HG02970 (cell line): ENCODE measurements at regions not wholly inside any gene's neighbourhood (a gene's known extent, or its start where the extent isn't known, plus 50 kb on each side); places are given as distances from the start of the nearest gene placed in this dataset.

Experiments used
- ATAC-seq: cut with Tn5 transposase; IDR thresholded peaks from one replicate; pipeline ENCODE4 v1.9.1; 2021; ENCODE audit warnings: mild to moderate bottlenecking, moderate library complexity, moderate number of reproducible peaks; ENCODE audit not compliant: unreplicated experiment, low FRiP score

DNA sequence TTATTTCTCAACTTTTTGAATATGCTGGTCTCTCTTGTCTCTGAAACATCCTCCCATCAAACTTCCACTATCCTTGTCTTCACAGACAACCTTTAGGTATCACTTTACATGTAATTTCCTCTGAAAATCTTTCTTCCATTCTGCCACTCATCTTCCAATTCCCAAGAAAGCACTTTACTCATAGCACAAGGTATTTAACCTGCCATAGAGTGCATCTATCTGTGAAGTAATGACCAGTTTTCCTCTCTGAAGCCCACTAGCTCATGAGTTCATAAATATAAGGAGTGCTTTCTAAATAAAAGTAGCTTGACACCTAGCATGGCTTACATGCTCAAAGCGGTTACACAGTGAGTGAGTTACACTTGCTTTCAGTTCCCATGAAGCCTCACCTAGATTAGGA lies 160.7 kb upstream of the CMC1 start:
- ATAC-seq: no peak

DNA sequence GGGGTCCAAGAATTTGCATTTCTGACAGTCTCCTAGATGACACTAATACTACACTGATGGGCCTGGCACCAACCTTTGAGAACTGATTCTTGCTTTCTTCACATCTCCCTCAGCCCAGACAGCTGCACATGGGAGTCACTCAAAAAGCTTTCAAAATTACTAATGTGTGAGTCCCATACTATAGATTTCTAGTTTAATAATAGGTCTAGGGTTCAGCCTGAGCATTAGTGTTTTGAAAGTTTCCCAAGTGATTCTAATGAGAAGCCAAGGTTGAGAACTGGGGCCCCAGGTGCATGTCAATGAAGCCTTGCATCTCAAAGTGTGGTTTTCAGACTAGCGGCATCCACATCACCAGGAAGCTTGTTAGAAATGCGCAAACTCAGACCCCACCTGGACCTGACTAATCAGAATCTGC lies 159.9 kb upstream of the CMC1 start:
- no peak for ATAC-seq

DNA sequence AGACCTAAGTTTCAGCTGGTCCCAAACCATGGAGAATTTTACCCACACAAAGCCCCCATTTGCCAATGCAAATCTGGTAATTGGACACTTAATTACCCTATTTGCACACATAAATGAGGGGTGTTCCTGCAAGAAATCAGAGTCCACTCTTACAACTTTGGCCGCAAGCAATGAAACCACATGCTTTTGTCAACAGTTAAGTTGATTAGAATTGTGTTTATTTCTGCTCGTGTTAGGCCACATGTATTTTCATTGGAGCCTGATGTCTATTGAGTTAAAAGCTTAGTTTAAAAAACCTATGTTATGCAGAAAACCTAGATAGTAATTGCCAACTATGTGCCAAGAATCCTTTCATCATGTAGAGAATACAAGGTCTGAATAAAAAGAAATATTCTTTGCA lies 153.8 kb upstream of the CMC1 start:
- ATAC-seq: no peak

DNA sequence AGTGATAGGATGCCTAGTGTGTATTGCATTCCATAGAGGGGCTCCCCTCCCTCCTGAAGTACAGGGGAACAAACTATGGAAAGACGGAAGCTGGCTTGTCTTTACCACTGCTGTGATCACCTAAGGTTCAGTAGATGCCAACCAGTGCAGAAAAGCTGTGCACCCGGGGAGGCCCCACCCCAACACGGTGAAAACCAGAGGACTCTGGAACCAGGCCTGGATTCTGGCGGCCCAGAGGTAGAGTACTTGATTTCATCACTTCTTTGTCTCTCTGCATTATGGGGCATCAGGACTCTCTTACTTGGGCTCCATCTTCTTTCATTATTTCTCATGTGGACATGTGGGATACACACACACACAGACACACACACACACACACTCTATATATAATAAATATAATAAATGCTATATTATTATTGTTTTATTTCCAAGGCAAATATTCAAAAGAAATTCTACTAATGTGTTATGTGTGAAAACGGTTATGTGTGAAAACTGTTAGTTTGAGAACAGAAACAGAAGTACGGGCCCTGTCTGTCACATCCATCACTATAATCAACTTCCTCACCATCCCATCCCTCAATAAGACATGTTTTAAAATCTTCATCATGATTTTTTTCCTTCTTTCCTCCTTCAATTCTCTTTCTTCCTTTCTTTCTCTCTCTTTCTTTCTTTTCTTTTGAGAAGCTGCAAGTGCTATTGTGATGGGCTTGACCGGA lies 152.4 kb upstream of the CMC1 start:
- no peak for ATAC-seq

DNA sequence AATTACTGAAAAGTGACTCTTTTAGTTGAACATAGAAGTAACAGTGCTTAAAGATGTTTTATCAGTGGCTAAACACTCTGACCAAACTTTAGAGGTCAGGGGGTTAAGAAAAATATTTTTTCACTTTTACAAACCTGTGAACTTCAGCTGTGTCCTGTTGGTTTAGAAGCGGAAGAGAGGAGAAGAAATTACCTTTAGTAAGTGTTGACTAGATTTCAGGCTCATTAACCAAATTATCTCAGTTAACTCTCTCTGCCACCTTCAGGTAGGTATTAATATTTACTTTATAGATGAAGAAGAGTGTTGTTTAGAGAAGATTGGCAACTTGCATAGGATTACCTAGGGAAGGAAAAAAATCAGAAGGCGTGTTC lies 151.9 kb upstream of the CMC1 start:
- ATAC-seq: no peak

DNA sequence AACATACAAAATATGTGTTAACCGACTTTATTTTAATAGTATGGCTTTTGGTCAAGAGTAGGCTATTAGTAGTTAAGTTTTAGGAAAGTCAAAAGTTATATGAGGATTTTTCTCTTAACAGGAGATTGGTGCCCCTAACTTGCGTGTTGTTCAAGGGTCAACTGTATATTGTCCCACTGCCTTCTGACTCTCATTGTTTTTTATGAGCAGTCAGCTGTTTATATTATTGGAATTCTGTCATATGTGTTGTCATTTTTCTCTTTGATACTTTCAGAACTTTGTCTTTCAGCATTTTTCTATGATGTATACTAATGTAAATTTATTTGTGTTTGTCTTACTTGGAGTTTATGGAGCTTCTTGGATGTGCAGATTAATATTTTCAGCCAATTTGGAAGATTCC lies 142.1 kb upstream of the CMC1 start:
- ATAC-seq: no peak

DNA sequence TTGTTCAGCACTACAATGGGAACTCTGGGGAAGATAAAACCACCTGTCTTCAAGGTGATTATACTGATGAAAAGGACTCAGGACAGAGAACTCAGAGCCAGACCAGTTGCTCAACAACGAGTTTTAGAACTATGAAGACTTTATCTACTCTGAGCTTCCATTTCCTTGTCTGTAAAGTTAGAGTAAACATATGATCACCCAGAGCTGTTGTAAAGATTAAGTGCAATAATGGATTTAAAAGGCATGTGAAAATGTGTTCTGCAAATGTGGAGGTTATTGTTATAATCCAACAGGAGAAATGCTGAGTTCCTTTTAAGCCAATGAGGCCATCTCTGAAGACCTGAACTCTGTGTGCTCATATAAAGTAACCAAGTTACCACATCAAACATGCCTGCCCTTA lies 139.7 kb upstream of the CMC1 start:
- no peak for ATAC-seq

DNA sequence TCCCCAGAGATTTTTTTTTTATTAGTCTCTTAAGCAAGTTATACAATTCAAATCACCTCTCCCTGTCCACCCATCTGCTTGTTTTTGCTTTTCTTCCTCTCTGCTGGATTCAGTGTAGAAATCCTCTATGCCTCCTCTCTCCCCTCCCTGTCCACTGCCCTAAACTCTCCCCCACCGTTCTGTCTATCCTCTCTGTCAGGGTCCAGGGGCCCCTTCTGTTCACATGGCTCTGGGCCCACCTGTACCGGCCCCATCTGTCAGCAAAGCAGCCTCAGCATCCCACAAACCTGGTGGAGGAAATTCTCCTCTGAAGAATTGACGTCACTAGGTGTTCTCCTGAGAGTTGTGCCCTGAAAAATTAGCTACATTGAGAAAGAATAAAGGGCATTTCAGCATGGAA lies 137.6 kb upstream of the CMC1 start:
- ATAC-seq: no peak

DNA sequence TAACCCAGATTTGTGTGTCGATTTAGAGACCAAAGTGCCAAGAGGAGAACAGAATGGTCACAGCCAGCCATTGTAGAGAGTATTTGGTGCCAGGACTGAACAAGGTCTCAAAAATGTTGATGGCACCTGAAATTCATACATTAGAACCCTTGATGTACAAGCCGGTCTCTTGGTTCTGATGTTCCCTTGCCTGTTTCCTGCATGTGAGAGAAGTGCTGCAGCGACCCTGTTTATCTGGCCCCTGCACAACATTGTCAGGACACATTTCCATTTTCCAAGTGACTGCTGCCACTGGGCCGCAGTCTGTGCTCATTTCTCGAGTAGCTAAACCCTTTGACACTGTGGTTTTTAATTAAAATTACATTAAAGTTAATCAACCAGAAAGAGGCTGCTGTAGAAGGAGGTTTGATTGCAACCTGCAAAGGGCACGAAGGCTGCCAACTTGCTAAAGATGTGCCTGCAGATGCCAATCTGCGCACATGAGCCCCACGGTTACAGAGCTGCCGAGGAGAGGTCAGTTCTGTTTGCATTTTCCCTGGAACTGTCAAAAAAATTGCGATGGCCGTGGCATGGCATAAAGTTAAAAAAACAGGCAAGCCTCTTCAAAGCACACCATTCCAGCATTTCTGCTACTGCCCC lies 136.4 kb upstream of the CMC1 start:
- ATAC-seq: no peak

DNA sequence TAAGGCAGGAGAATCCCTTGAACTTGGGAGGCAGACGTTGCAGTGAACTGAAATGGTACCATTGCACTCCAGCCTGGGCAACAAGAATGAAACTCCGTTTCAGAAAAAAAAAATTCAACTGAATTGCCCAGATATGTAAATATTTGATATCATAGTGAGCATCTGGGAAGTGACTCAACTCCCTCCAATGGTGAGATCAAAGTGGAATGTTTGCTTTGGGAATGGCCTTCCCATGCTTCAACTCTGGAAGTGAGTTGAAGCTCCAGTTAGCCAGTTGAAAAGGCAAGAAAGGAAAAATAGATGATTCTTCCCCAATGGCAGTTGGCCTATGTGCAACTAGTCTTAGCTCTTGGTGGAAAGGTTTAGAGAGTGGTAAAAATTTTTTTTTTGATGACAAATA lies 131.6 kb upstream of the CMC1 start:
- no peak for ATAC-seq

DNA sequence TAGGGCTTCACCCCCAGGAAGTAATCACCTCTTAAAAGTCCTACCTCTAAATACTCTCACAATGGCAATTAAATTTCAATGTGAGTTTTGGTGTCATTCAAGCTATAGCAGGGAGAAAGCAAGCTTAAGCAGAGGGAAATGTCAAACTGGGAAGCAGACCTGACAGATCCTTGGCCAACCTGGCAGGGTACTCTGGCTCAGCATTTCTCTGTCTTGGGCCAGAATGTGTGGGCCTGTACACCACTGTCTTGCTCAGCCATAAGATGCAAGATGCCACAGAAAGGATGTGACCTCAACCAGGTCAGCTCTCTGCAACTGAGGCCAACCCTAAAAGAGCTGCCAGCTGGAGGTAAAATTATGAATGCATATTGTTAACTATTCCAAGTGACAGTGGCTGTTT lies 130.6 kb upstream of the CMC1 start:
- no peak for ATAC-seq

DNA sequence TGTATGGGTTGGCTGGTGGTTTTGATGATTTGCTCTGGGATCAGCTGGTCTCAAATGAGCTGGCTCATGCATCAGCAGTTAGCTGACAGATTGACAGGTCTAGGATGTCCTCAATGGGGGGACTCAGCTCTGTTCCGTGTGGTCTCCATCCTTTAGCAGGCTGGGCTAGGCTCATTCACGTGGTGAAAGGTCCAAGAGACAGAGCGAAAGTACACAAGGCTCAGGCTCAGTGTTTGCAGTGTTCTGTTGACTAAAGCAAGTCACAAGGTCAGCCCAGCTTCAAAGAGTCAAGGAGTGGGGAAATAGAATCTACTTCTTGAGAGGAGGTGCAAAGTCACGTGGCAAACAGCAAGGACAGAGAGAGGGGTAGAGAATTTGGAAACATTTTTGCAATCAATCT lies 126.5 kb upstream of the CMC1 start:
- no peak for ATAC-seq

DNA sequence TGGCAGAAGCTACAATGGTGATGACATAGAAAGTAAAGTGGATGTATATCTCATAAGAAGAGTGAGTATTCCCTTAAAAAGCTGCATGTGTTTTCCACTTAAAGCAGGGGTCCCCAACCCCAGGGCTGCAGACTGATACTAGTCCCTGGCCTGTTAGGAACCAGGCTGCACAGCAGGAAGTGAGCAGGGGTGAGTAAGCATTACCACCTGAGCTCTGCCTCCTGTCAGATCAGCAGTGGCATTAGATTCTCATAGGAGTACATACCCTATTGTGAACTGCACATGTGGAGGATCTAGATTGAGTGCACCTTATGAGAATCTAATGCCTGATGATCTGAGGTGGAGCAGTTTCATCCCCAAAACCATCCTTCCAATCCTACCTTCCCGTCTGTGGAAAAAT lies 126.1 kb upstream of the CMC1 start:
- ATAC-seq: no peak

DNA sequence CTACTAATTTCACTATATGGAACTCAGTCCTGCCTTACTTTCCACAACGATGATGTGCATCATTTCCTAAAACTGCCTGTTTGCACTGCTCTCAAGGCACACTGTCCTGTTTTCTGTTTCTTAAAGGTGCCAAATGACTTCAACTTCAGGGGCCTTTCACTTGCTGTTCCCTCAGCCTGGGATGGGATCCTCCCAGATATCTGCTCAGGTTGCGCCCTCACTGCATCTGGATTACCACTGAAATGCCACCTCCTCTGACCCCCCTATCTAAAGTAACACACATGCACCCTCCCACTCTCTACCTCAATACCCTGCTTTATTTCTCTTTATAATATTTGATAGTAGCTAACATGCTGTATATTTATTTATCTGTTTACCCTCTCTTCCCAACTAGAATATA lies 123.8 kb upstream of the CMC1 start:
- no peak for ATAC-seq

DNA sequence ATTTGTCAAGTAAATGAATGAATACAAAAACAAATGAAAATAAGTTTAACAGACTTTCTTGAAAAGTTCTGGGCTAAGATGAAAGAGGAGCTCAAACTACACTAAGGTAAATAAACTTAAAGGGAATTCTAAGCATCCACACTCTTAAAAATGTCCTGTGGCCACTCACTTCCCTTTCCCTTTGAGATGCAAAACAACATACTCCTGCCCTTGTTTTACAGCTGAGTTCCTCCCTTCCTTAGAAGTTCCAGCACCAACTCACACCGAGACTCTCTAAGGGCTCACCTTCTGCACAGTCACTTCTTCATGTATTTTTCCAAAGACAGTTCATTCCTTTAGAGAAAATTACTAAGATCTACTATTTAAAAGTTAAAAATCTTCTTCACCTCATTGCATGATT lies 123.3 kb upstream of the CMC1 start:
- ATAC-seq: no peak

DNA sequence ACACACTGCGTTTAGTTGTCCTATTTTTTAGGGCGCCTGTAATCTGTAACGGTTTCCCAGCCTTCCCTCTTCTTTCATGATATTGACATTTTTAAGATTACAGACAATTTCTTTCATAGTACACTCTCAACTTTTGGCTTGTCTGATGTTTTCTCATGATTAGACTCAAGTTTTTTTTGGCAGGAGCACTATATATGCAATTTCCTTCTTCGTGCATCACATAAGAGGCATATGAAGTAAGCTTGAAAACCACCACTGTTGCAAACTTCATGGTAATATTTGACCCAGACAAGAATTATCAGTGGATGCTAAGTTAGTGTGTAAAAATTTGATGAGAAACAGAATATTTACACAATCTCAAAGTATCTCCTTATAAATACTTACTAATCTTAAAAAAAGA lies 119.2 kb upstream of the CMC1 start:
- no peak for ATAC-seq

DNA sequence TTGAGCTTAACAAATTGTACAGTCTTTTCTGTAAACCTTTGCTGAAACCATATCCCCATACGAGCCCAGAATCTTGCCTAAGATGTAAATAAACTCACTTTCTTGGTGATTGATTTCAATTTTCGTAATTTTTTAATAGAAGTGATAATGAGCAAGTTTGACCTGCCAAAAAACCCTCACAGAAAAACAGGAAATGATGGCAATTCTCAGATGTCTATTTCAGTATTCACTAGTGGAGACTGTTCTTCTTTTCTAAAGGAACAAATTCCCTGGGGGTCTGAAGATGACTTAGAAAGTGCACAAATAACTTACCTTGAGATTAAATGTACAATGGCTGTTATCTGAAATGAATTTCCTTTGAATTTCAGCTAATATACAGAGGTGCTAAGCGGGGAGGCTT lies 116.5 kb upstream of the CMC1 start:
- ATAC-seq: no peak

DNA sequence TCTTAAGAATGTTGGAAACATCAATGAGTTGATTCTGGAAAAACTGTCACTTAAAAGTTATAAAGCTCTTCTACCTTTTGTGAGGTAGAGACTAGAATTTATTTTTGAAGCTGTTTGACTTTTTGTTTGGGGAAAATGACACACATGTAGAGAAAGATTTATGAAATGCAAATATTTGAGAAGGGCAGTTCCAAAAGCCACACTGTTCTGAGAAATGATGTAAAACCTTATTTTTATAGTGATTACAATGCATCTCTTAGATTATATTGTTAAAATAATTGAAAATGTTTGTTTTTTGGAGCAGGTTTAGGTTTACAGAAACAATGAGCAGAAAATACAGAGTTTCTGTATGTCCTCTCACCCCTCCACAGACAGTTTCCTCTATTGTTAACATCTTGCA lies 116.1 kb upstream of the CMC1 start:
- no peak for ATAC-seq

DNA sequence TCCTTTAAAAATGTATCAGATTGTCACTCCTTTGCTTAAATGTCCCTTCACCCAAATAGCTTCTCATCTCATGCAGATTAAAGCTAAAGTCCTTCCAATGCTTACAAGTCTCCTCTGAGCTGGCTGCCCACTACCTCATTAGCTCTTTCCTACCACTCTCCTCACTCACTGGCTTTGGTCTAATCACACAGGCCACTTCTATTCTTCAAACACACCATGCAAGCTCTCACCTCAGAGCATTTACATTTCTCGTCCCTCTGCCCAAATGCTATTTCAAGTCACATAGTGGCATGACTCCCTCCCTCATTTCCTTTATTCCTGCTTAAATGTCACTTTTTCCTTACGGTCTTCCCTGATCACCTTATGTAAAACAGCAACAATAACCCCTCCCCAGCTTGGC lies 110.6 kb upstream of the CMC1 start:
- no peak for ATAC-seq

DNA sequence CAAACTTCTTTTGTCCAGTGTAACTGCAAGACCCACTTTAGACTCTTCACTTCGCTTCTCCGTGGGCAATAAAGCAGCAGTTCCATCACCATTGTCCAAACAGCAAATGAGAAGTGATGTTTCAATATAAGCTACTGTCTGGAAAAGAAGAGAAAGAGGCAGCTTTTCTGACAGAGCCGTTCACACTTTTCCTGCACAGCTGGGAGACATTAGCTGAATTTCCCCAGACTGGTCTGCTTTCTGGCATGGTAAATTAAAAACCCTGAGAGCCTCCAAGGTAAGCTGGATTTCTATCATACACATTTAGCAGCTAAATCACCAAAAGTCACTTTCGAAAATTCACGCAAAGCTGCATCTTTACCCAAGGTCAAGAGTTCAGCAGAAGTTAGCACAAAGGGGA lies 108.5 kb upstream of the CMC1 start:
- no peak for ATAC-seq

DNA sequence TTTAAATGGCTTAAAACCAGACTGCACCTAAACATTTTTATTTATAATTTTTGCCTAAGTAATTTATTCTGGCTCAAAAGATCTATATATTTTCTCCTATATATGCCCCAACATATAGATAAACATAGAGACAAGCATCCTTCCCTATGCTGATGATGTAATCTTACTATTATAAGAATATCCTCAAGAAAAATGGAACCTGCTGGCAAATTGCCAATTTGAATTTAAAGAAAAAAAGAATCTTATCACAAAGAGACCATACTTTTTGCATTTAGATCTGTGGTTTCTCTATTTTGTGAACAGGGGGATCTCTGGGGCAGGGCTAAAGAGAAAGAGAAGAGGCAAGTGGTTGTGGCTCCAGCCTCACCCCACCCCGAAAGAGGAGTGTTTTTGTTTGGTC lies 107.2 kb upstream of the CMC1 start:
- no peak for ATAC-seq

DNA sequence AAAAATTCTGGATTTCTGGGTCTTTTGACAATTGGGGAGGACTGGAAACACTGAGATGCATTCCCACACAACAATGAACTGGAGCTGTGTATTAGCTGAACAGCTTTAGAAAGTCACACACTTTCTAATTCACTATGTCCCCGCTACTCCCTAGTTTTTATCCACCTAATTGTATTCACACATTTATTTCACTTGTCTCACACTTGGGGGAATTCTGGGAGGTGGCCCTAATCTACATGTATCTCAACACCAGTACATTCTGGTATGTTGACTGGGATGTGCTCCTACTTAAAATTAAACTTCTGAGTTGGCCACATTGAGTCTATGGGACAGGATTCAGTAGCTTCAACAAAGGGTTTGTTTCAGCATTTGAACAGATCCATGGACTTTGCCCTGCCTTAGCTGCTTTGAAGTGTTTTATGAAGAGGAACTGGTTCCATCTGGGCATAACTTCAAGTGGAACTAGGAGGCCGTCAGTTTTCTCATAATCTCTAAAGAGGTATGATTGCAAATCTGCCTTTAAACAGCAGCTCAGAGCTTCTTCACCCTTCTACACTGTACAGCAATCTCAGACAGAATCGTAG lies 106.5 kb upstream of the CMC1 start:
- no peak for ATAC-seq
